H1 (cell line): ENCODE measurements at regions not wholly inside any gene's neighbourhood (a gene's known extent, or its start where the extent isn't known, plus 50 kb on each side); places are given as distances from the start of the nearest gene placed in this dataset.

ENCODE experiments used
- CTCF ChIA-PET: fragments of 300-600 bp; sonication (Branson Sonifier 250); formaldehyde crosslinking; loops from one replicate; lab custom pipeline; 2021; ENCODE audit not compliant: partially characterized antibody; lab: Charles Lee
- POLR2A ChIA-PET: fragments of 300-600 bp; sonication (Branson Sonifier 250); formaldehyde crosslinking; loops from one replicate; lab custom pipeline; 2021; ENCODE audit warnings: inconsistent platforms; ENCODE audit not compliant: partially characterized antibody; lab: Charles Lee
- DNase-seq, 2 experiments: peaks; one replicate each; pipeline versions ENCODE4 v3.0.0 to v3.0.0-alpha.2; 2010 to 2022; ENCODE audit warnings: low spot score in 2 of 2, low read depth in 1 of 2, mixed read lengths in 1 of 2
- FAIRE-seq: peaks from 2 replicates; lab custom pipeline; 2011; peaks lifted over from hg19 to GRCh38; lab: Jason Lieb, UNC
- H2AFZ ChIP-seq: 2 replicates; pipeline ENCODE4 v1.8.1; 2012; ENCODE audit warnings: low read length, inconsistent platforms
- H2AK5ac ChIP-seq: 2 replicates; pipeline ENCODE4 v1.6.1; 2013; ENCODE audit warnings: low read depth, low read length
- H2BK120ac ChIP-seq: replicated peaks from 2 replicates; pipeline ENCODE3; 2013; ENCODE audit warnings: low read depth, low read length, inconsistent platforms
- H2BK12ac ChIP-seq: 2 replicates; pipeline ENCODE4 v1.6.1; 2013; ENCODE audit warnings: low read depth, low read length
- H2BK15ac ChIP-seq: 2 replicates; pipeline ENCODE4 v1.6.1; 2013; ENCODE audit warnings: low read length
- H2BK20ac ChIP-seq: 2 replicates; pipeline ENCODE4 v1.6.1; 2013; ENCODE audit warnings: low read length
- H2BK5ac ChIP-seq: 2 replicates; pipeline ENCODE4 v1.6.1; 2013; ENCODE audit warnings: low read depth, low read length
- H3K14ac ChIP-seq: 2 replicates; pipeline ENCODE4 v1.6.1; 2013; ENCODE audit warnings: inconsistent platforms; ENCODE audit not compliant: insufficient read length
- H3K18ac ChIP-seq: 2 replicates; pipeline ENCODE4 v1.6.1; 2013; ENCODE audit warnings: low read length; ENCODE audit errors: extremely low read depth
- H3K23ac ChIP-seq: 2 replicates; pipeline ENCODE4 v1.6.1; 2013; ENCODE audit warnings: inconsistent platforms; ENCODE audit not compliant: insufficient read length
- H3K23me2 ChIP-seq: 2 replicates; pipeline ENCODE4 v1.6.1; 2013; ENCODE audit warnings: low read depth, low read length
- H3K27ac ChIP-seq: 2 replicates; pipeline ENCODE4 v1.6.1; 2011; ENCODE audit warnings: low read depth, low read length, inconsistent platforms
- H3K27me3 ChIP-seq, 4 experiments: replicated peaks in 1 of 4; 1 replicate in 1 of 4; 2 replicates in 3 of 4; pipeline versions ENCODE4 v1.6.1 to v1.8.1; 2011 to 2013; ENCODE audit warnings: low read length in 3 of 4, mild to moderate bottlenecking in 3 of 4, inconsistent platforms in 2 of 4, mixed read lengths in 2 of 4, moderate library complexity in 1 of 4; ENCODE audit not compliant: control insufficient read depth in 3 of 4, insufficient read depth in 3 of 4; ENCODE audit errors: extremely low read depth in 1 of 4
- H3K36me3 ChIP-seq, 4 experiments: 2 replicates each; pipeline versions ENCODE4 v1.6.1 to v1.8.1; 2011 to 2013; ENCODE audit warnings: mild to moderate bottlenecking in 4 of 4, low read length in 3 of 4, moderate library complexity in 2 of 4, control low read depth in 1 of 4, inconsistent platforms in 1 of 4; ENCODE audit not compliant: insufficient read depth in 4 of 4, control insufficient read depth in 2 of 4
- H3K4ac ChIP-seq: replicated peaks from 2 replicates; pipeline ENCODE3; 2013; ENCODE audit warnings: low read length, low read depth, mixed read lengths, inconsistent platforms; ENCODE audit not compliant: insufficient read length
- H3K4me1 ChIP-seq, 4 experiments: replicated peaks in 1 of 4; 1 replicate in 1 of 4; 2 replicates in 3 of 4; pipeline versions ENCODE4 v1.6.1 to v1.8.1; 2011 to 2013; ENCODE audit warnings: low read length in 3 of 4, inconsistent platforms in 2 of 4, mixed read lengths in 1 of 4; ENCODE audit not compliant: insufficient read depth in 4 of 4, control insufficient read depth in 3 of 4
- H3K4me2 ChIP-seq, 2 experiments: 2 replicates each; pipeline versions ENCODE4 v1.6.1 to v1.8.1; 2011 to 2013; ENCODE audit warnings: low read depth in 2 of 2, low read length in 2 of 2, control low read depth in 1 of 2, inconsistent platforms in 1 of 2, mild to moderate bottlenecking in 1 of 2; ENCODE audit not compliant: insufficient read depth in 1 of 2
- H3K4me3 ChIP-seq, 4 experiments: fragments of 200-600, 300-600 bp in 1 of 4; sonication (generic), shearing (Covaris generic), sonication (Bioruptor Twin) in 1 of 4; 2 replicates each; pipeline versions ENCODE4 v1.5.1 to v1.8.1; 2011 to 2016; ENCODE audit warnings: low read length in 4 of 4, low read depth in 3 of 4, control low read depth in 2 of 4, inconsistent platforms in 2 of 4, mild to moderate bottlenecking in 2 of 4, mixed read lengths in 1 of 4, moderate library complexity in 1 of 4; ENCODE audit not compliant: insufficient read depth in 2 of 4; ENCODE audit errors: extremely low read depth in 1 of 4
- H3K56ac ChIP-seq: replicated peaks from 2 replicates; pipeline ENCODE3; 2013; ENCODE audit warnings: low read depth, mild to moderate bottlenecking, mixed read lengths, low read length, inconsistent platforms; ENCODE audit not compliant: insufficient read length
- H3K79me1 ChIP-seq: 2 replicates; pipeline ENCODE4 v1.6.1; 2013; ENCODE audit warnings: low read depth, low read length, control low read depth
- H3K79me2 ChIP-seq, 2 experiments: 2 replicates each; pipeline versions ENCODE4 v1.6.1 to v1.8.1; 2012 to 2013; ENCODE audit warnings: low read length in 2 of 2, mild to moderate bottlenecking in 2 of 2, inconsistent platforms in 1 of 2; ENCODE audit not compliant: insufficient read depth in 2 of 2, control insufficient read depth in 1 of 2
- H3K9ac ChIP-seq, 4 experiments: replicated peaks in 1 of 4; 1 replicate in 1 of 4; 2 replicates in 3 of 4; pipeline versions ENCODE4 v1.6.1 to v1.8.1; 2011 to 2013; ENCODE audit warnings: low read depth in 3 of 4, low read length in 3 of 4, control low read depth in 2 of 4, mild to moderate bottlenecking in 2 of 4, moderate library complexity in 2 of 4, inconsistent platforms in 1 of 4; ENCODE audit errors: extremely low read depth in 1 of 4
- H3K9me3 ChIP-seq, 2 experiments: 2 replicates each; pipeline versions ENCODE4 v1.6.1 to v1.8.1; 2012 to 2013; ENCODE audit warnings: mild to moderate bottlenecking in 2 of 2, moderate library complexity in 2 of 2, control low read depth in 1 of 2, inconsistent platforms in 1 of 2, low read depth in 1 of 2, low read length in 1 of 2, mixed read lengths in 1 of 2; ENCODE audit not compliant: insufficient read depth in 2 of 2
- H4K20me1 ChIP-seq, 2 experiments: replicated peaks in 1 of 2; 2 replicates each; pipeline versions ENCODE3 to v1.8.1; 2011 to 2013; ENCODE audit warnings: inconsistent platforms in 2 of 2, low read length in 2 of 2, mild to moderate bottlenecking in 1 of 2; ENCODE audit not compliant: insufficient read depth in 2 of 2, control insufficient read depth in 1 of 2
- H4K5ac ChIP-seq: 2 replicates; pipeline ENCODE4 v1.6.1; 2013; ENCODE audit warnings: low read length, low read depth, mixed read lengths, inconsistent platforms; ENCODE audit not compliant: insufficient read length
- H4K8ac ChIP-seq: 2 replicates; pipeline ENCODE4 v1.8.0; 2013; ENCODE audit warnings: mild to moderate bottlenecking, moderate library complexity, low read length, inconsistent platforms; ENCODE audit not compliant: insufficient read depth; ENCODE audit errors: extremely low read depth
- H4K91ac ChIP-seq: replicated peaks from 2 replicates; pipeline ENCODE3; 2013; ENCODE audit warnings: low read length, mixed read lengths, inconsistent platforms; ENCODE audit not compliant: insufficient read length
- ASH2L ChIP-seq: fragments of 200-600, 300-600 bp; sonication (generic); IDR thresholded peaks from one replicate; pipeline ENCODE4 v1.7.1; 2017; ENCODE audit warnings: low read length
- CHD1 ChIP-seq: IDR thresholded peaks from 2 replicates; pipeline ENCODE4 v1.6.1; 2012; ENCODE audit warnings: low read depth, low read length, improper control_type of control experiment
- CTCF ChIP-seq, 3 experiments: IDR thresholded peaks; 1 replicate in 2 of 3; 2 replicates in 1 of 3; pipeline versions ENCODE4 v1.5.1 to v1.6.1; 2011; ENCODE audit warnings: low read length in 3 of 3, mild to moderate bottlenecking in 3 of 3, inconsistent platforms in 2 of 3, low read depth in 1 of 3, moderate library complexity in 1 of 3; ENCODE audit not compliant: insufficient read depth in 1 of 3; ENCODE audit errors: control extremely low read depth in 1 of 3
- NANOG ChIP-seq: IDR thresholded peaks from 2 replicates; pipeline ENCODE4 v1.6.1; 2011; ENCODE audit warnings: low read length, low read depth, mild to moderate bottlenecking, inconsistent platforms; ENCODE audit not compliant: insufficient read depth, poor library complexity, severe bottlenecking
- PHF8 ChIP-seq: fragments of 200-600 bp; sonication (generic); conservative IDR thresholded peaks from 2 replicates; pipeline ENCODE4 v1.7.1; 2012; ENCODE audit warnings: low read depth, mild to moderate bottlenecking, inconsistent platforms, low read length, moderate library complexity
- POLR2AphosphoS5 ChIP-seq: IDR thresholded peaks from 2 replicates; pipeline ENCODE4 v1.6.1; 2011; ENCODE audit warnings: low read depth, low read length
- RFX5 ChIP-seq: IDR thresholded peaks from 2 replicates; pipeline ENCODE4 v1.6.1; 2011; ENCODE audit warnings: low read depth, low read length, improper control_type of control experiment, borderline replicate concordance
- YY1 ChIP-seq: IDR thresholded peaks from 2 replicates; pipeline ENCODE4 v1.6.1; 2011; ENCODE audit warnings: low read depth, mild to moderate bottlenecking, low read length
- ZNF274 ChIP-seq: IDR thresholded peaks from 2 replicates; pipeline ENCODE4 v1.7.0; 2012; ENCODE audit warnings: low read length, borderline replicate concordance; ENCODE audit errors: extremely low read depth
- WGBS, 2 experiments: shearing (Covaris generic) in 1 of 2; methylation state at CpG; one replicate each; pipeline versions ENCODE4 v1.1.6 to v1.1.7; 2013 to 2015; ENCODE audit warnings: low lambda C conversion rate in 2 of 2, mixed read lengths in 2 of 2, inconsistent platforms in 1 of 2, low coverage in 1 of 2, missing lambda C conversion rate in 1 of 2; ENCODE audit not compliant: insufficient replicate concordance in 2 of 2, insufficient coverage in 1 of 2, insufficient read length in 1 of 2; ENCODE audit errors: extremely low coverage in 1 of 2, missing lambda C conversion rate in 1 of 2; 5-methylcytosine and 5-hydroxymethylcytosine counted together

DNA sequence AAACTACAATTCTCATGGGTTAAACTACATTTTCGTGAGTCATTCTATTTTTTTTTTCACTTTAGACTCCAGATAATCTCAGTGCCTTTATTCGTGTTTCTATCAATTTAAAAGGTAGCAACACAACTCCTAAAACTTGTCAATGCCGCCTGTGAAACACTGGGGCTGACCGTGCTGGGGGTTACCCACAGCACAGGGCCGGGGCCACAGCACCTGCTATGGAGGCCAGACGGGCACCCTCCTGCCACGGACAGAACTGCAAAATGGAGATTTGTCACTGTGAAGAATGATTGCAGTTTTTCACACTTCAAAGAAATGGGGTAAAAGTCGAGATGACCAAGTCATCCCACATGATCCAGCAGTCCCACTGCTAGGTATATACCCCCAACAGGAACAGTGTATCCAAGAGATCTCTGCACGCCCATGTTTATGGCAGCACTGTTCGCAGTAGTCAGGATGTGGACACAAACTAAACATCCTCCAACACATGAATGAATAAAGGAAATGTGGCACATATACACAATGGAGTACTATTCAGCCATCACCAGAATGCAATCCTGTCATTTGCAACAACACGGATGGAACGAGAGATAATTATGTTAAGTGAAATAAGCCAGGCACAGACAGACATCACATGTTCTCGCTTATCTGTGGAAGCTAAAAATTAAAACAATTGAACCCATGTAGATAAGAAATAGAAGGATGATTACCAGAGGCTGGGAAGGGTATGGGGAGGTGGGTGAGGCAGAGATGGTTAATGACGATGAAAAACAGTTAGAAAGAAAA lies 290.1 kb downstream of the SMOC2 start:
- no peak overlapping the region for H2BK12ac ChIP-seq
- FAIRE-seq (no peak), DNase-seq (no peak)
- H3K4me3 ChIP-seq = no peak overlapping the region
- no peaks in the 10 kb centered on the region for H3K4me1 ChIP-seq
- H2AFZ ChIP-seq = no peak overlapping the region
- H3K27ac ChIP-seq = no peak overlapping the region
- CTCF ChIA-PET = interaction anchor here (0.7 to 1.1 kb wide), 3 partner anchors 15 to 223 kb away, joined by 3 to 4 read pairs (median 3); no protein-coding TSS in a partner anchor
- no peak overlapping the region for H2BK5ac ChIP-seq
- no peak overlapping the region for H3K4me2 ChIP-seq
- no peak for TF ChIP-seq CTCF (IDR thresholded peaks at IDR 0.05; ENCODE audit: control extremely low read depth in 1 of 3, insufficient read depth in 1 of 3, low read depth in 1 of 3, low read length in 3 of 3)
- no peak for TF ChIP-seq NANOG
- TF ChIP-seq ZNF274 = no peak
- TF ChIP-seq YY1 = no peak
- no peak for TF ChIP-seq ASH2L
- no peak for TF ChIP-seq RFX5
- TF ChIP-seq POLR2AphosphoS5 = no peak
- no peak for TF ChIP-seq PHF8
- TF ChIP-seq CHD1 = no peak
- H3K56ac ChIP-seq = no peak overlapping the region
- no peak overlapping the region for H2BK15ac ChIP-seq
- H3K18ac ChIP-seq = no peak overlapping the region
- no peak overlapping the region for H2BK20ac ChIP-seq
- H3K9ac ChIP-seq = no peak overlapping the region
- H2AK5ac ChIP-seq = no peak overlapping the region
- H3K4ac ChIP-seq = no peak overlapping the region
- POLR2A ChIA-PET = no interaction called here
- no peaks in the 10 kb centered on the region for H3K36me3 ChIP-seq
- no peak overlapping the region for H3K14ac ChIP-seq
- 93% methylated on average over 14 of the region's 14 CpGs; no CpG with 5 or more reads in 1 of the 2 experiments for WGBS, 2 experiments
- no peaks in the 10 kb centered on the region; a peak in 1 of 4 replicates for H3K9me3 ChIP-seq
- H4K5ac ChIP-seq = no peak overlapping the region
- H4K20me1 ChIP-seq = no peaks in the 10 kb centered on the region
- H3K27me3 ChIP-seq = no peaks in the 10 kb centered on the region; a peak in 1 of 7 replicates
- no peak overlapping the region for H4K8ac ChIP-seq
- H2BK120ac ChIP-seq = no peak overlapping the region
- H3K79me1 ChIP-seq = no peaks in the 10 kb centered on the region
- no peaks in the 10 kb centered on the region for H3K79me2 ChIP-seq
- no peak overlapping the region for H4K91ac ChIP-seq
- no peaks in the 10 kb centered on the region for H3K23me2 ChIP-seq
- H3K23ac ChIP-seq = no peak overlapping the region
